GM12872 (cell line): ENCODE measurements at regions not wholly inside any gene's neighbourhood (a gene's known extent, or its start where the extent isn't known, plus 50 kb on each side); places are given as distances from the start of the nearest gene placed in this dataset.
A peak's percentile ranks its signal among the peaks of the same experiment; 100 is the strongest.

Experiments used
- CTCF ChIP-seq: IDR thresholded peaks from 3 replicates; pipeline ENCODE4 v1.5.1; 2011; ENCODE audit warnings: low read depth, mild to moderate bottlenecking, low read length, moderate library complexity; ENCODE audit not compliant: insufficient read depth

GRCh38 chr18:65436430-65436829 lies 314.4 kb upstream of the CDH7 start:
- 0 out of 3 replicates have a peak, but pooled peaks have one; percentile 13 for TF ChIP-seq CTCF

DNA sequence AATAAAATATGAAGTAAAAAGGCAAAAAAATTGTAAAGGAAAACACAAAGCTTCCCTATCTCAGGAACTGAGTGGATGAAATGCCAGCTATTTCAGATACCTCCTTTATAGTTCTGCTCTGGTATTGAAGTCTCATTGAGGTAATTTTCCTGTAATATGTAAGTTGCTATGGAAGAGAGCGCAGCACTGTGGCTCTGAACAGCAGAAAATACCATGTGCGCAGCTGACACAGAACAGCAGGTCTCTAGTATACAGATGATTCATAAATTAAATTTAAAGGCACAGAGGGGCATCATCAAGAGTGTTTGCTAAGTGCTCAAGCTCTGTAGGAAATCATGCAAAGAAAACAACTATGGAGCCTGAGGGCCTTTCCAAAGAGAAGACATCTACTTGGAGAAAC lies 315.3 kb upstream of the CDH7 start:
- TF ChIP-seq CTCF, result no peak

- TF ChIP-seq CTCF, result no peak
These were observed 321.2 kb upstream of the CDH7 start for GRCh38 chr18:65429601-65430000.

- no peak for TF ChIP-seq CTCF
These were observed 325.4 kb upstream of the CDH7 start for GRCh38 chr18:65425366-65425765.

GRCh38 chr18:65423776-65424175 lies 327.0 kb upstream of the CDH7 start:
- TF ChIP-seq CTCF, result no peak

GRCh38 chr18:65422544-65423136 lies 328.2 kb upstream of the CDH7 start:
- TF ChIP-seq CTCF, result no peak

GRCh38 chr18:65415098-65415497 lies 335.7 kb upstream of the CDH7 start:
- no peak for TF ChIP-seq CTCF

GRCh38 chr18:65414501-65414900 lies 336.3 kb upstream of the CDH7 start:
- no peak for TF ChIP-seq CTCF
